Kidney capillary endothelial cell (primary cell): ENCODE measurements at regions not wholly inside any gene's neighbourhood (a gene's known extent, or its start where the extent isn't known, plus 50 kb on each side); places are given as distances from the start of the nearest gene placed in this dataset.
"Not testable (repeated sequence)": the region's sequence is repeated elsewhere in the genome, so short reads cannot be mapped to it uniquely, and the experiment has no call there.

ENCODE experiments used
- DNase-seq: peaks from one replicate; pipeline ENCODE4 v3.0.0-alpha.2; 2018; ENCODE audit warnings: low spot score

GRCh38 chr5:7221041-7221440 is 174.9 kb upstream of the ADCY2 start:
- DNase-seq = no peak

- DNase-seq = no peak
Observed at GRCh38 chr5:7225826-7226225, 170.1 kb upstream of the ADCY2 start.

- no peak for DNase-seq
Observed at GRCh38 chr5:7242118-7242710, 153.7 kb upstream of the ADCY2 start.

GRCh38 chr5:7244208-7244607 is 151.7 kb upstream of the ADCY2 start:
- no peak for DNase-seq

GRCh38 chr5:7245121-7245651 is 150.8 kb upstream of the ADCY2 start:
- no peak for DNase-seq

GRCh38 chr5:7246287-7246686 is 149.7 kb upstream of the ADCY2 start:
- no peak for DNase-seq

GRCh38 chr5:7250004-7250403 is 145.9 kb upstream of the ADCY2 start:
- no peak for DNase-seq

GRCh38 chr5:7250611-7251010 is 145.3 kb upstream of the ADCY2 start:
- no peak for DNase-seq

GRCh38 chr5:7251132-7251531 is 144.8 kb upstream of the ADCY2 start:
- no peak for DNase-seq

- peak; percentile 2 for DNase-seq
Observed at GRCh38 chr5:7261049-7261448, 134.9 kb upstream of the ADCY2 start.

- DNase-seq = no peak
Observed at GRCh38 chr5:7261900-7262299, 134.0 kb upstream of the ADCY2 start.

GRCh38 chr5:7263398-7264015 is 132.4 kb upstream of the ADCY2 start:
- DNase-seq = not testable (repeated sequence)

- DNase-seq = not testable (repeated sequence)
Observed at GRCh38 chr5:7265776-7266175, 130.2 kb upstream of the ADCY2 start.

- DNase-seq = not testable (repeated sequence)
Observed at GRCh38 chr5:7268722-7269121, 127.2 kb upstream of the ADCY2 start.

GRCh38 chr5:7269591-7270274 is 126.2 kb upstream of the ADCY2 start:
- no peak for DNase-seq

- no peak for DNase-seq
Observed at GRCh38 chr5:7271435-7272084, 124.4 kb upstream of the ADCY2 start.

- no peak for DNase-seq
Observed at GRCh38 chr5:7272408-7272965, 123.5 kb upstream of the ADCY2 start.

- no peak for DNase-seq
Observed at GRCh38 chr5:7274203-7274602, 121.7 kb upstream of the ADCY2 start.

- DNase-seq = not testable (repeated sequence)
Observed at GRCh38 chr5:7289634-7290033, 106.3 kb upstream of the ADCY2 start.

- not testable (repeated sequence) for DNase-seq
Observed at GRCh38 chr5:7297821-7298220, 98.1 kb upstream of the ADCY2 start.

GRCh38 chr5:7299731-7300130 is 96.2 kb upstream of the ADCY2 start:
- not testable (repeated sequence) for DNase-seq

- DNase-seq = not testable (repeated sequence)
Observed at GRCh38 chr5:7305000-7305674, 90.8 kb upstream of the ADCY2 start.
